ENCODE measurements at regions not wholly inside any gene's neighbourhood (a gene's known extent, or its start where the extent isn't known, plus 50 kb on each side); places are given as distances from the start of the nearest gene placed in this dataset.

GRCh38 chr5:8693341-8693844, 824.4 kb downstream of the MTRR start:
- Mint-ChIP-seq H3K4me1 (no peaks in the 10 kb centered on the region), H3K27ac (ENCODE audit: low read depth) (no peak overlapping the region), H3K36me3 (ENCODE audit: insufficient read depth) (no peaks in the 10 kb centered on the region), H3K9me3 (peaks cover 6% of the 10 kb centered on the region), H3K27me3 (no peaks in the 10 kb centered on the region), H3K4me3 (no peak overlapping the region)
- DNase-seq (ENCODE audit: low spot score in 2 of 2) (no peak), ATAC-seq (replicated peaks; ENCODE audit: extremely low read depth, poor library complexity, severe bottlenecking) (no peak)

DNA sequence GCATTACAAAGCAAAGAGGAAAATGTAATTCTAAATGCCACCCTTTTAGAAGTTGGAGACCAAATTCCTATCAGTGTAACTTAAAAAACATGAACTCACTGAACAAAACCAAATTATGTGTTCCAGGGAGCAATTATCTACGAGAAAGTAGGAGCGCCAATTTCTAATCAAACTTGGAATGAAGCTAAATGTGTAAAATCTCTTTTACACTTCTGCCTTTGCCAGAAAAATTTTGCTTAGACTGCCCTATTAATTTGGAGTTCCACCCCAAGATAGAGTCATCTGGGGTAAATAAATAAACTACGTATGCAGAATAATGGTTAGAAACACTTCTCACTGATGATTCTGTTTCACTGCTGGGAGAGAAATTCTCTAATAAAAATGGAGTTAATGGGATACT, 825.6 kb downstream of the MTRR start:
- Mint-ChIP-seq H3K4me1 (no peaks in the 10 kb centered on the region), H3K4me3 (no peak overlapping the region), H3K36me3 (ENCODE audit: insufficient read depth) (no peaks in the 10 kb centered on the region), H3K9me3 (peaks cover 6% of the 10 kb centered on the region), H3K27ac (ENCODE audit: low read depth) (no peak overlapping the region), H3K27me3 (no peaks in the 10 kb centered on the region)
- no peak for ATAC-seq (replicated peaks; ENCODE audit: extremely low read depth, poor library complexity, severe bottlenecking)
- DNase-seq (ENCODE audit: low spot score in 2 of 2): no peak

DNA sequence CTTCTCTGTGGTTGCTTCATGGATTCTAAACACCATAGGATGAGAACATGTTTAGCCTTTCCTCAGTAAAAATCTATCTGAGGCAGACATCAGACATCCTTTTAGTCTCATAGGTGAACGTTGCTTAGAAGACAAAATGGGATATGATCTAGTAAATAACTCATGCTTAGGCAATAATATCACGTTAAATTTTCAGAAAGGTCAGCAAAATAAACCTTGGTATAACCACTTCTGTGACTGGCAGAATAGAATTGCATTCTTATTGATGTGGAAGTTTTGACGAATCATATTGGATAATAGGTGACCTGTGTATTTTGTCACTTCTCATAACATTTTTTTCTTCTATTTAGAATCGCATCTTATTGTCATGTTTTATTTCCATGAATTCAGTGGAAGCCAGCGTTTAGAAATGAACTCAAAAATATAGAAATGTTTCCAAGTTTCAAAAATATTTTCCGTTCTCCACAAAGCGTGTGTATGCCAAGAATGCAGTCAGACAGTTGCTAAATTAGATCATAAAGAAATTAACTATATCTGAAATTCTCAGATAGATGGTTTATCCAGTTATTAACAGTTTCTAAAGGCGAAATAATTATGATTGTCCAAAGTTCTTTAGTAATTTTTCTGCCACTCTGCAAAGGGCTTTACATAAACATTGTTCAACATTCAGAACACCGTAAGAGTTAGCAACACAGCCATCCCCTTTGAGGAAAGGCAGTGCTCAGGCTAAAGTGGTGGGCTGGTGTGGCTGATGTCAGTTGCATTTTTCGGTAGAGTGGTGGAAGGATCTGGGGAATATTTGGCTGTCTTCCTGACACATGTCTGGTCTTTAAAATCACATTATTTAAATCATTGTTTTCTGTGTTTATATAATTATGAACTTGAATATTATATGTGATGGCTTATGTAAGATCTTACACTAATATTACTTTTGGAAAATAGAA, 827.2 kb downstream of the MTRR start:
- Mint-ChIP-seq H3K27me3 (no peaks in the 10 kb centered on the region), H3K36me3 (ENCODE audit: insufficient read depth) (no peaks in the 10 kb centered on the region), H3K27ac (ENCODE audit: low read depth) (no peak overlapping the region), H3K4me1 (no peaks in the 10 kb centered on the region), H3K4me3 (no peak overlapping the region), H3K9me3 (peaks cover 6% of the 10 kb centered on the region)
- DNase-seq (ENCODE audit: low spot score in 2 of 2) (no peak), ATAC-seq (replicated peaks; ENCODE audit: extremely low read depth, poor library complexity, severe bottlenecking) (no peak)

DNA sequence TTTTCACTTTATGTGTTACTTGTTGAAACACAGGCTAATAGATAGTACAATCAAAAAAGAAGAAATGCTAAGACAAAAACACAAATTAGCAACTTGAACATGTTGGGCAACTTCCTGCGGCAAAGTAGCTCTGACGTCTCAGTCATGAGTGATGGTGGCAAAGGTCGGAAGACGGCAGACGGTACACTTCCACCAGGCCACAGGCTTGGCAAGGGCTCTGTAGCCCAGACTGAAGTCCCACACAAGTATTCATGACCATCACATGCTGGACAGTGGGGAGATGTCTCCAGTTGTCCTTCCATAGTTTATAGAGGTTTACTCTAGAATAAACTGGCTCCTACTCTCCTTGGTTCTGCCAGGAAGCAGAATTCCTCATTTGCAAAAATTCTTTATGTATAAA, 831.3 kb downstream of the MTRR start:
- ATAC-seq (replicated peaks; ENCODE audit: extremely low read depth, poor library complexity, severe bottlenecking) (no peak), DNase-seq (ENCODE audit: low spot score in 2 of 2) (no peak)
- H3K27ac Mint-ChIP-seq (ENCODE audit: low read depth): no peak overlapping the region
- H3K4me3 Mint-ChIP-seq: no peak overlapping the region
- no peaks in the 10 kb centered on the region for H3K27me3 Mint-ChIP-seq
- H3K36me3 Mint-ChIP-seq (ENCODE audit: insufficient read depth): no peaks in the 10 kb centered on the region
- peaks cover 6% of the 10 kb centered on the region for H3K9me3 Mint-ChIP-seq
- H3K4me1 Mint-ChIP-seq: no peaks in the 10 kb centered on the region

DNA sequence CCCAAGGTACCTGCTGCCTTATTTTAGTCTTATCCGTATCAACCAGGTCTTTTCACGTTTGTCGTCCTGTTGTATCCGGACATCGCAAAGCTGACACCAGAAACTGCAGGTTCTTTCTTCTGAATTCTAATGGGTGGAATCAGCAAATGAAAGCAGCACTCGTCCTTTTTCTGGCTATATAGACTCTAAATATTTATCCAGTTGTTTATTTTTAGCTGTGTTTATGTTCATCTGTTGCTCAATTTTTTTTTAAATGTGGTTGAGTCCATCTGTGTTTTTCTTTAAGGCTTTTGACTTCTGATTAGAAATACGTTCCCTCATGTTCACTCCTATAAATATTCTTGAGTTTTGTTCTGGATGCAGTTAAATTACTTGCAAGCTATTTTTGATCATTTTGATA, 831.7 kb downstream of the MTRR start:
- H3K4me1 Mint-ChIP-seq: no peaks in the 10 kb centered on the region
- H3K27ac Mint-ChIP-seq (ENCODE audit: low read depth): no peak overlapping the region
- no peaks in the 10 kb centered on the region for H3K27me3 Mint-ChIP-seq
- no peaks in the 10 kb centered on the region for H3K36me3 Mint-ChIP-seq (ENCODE audit: insufficient read depth)
- H3K4me3 Mint-ChIP-seq: no peak overlapping the region
- H3K9me3 Mint-ChIP-seq: peaks cover 6% of the 10 kb centered on the region
- ATAC-seq (replicated peaks; ENCODE audit: extremely low read depth, poor library complexity, severe bottlenecking) (no peak), DNase-seq (ENCODE audit: low spot score in 2 of 2) (no peak)

DNA sequence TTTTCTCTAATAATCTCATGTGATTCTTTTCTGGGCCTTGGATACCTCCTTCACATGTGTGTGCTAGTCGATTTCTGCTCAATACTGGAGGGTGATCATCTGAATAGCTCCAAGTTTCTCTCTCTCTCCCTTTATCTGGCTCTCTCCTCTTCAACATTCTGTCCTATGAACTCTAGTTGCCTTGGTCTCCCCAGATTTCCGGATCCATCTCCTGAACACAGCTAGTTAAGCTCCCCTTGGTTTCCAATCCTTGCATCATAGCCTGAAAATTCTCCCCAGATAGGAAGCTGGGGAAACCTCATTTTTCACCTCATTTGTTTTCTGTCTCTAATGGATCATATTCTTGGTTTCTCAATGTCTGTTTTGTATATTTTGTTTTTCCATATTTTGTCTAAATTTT, 832.3 kb downstream of the MTRR start:
- DNase-seq (ENCODE audit: low spot score in 2 of 2) (no peak), ATAC-seq (replicated peaks; ENCODE audit: extremely low read depth, poor library complexity, severe bottlenecking) (no peak)
- H3K4me1 Mint-ChIP-seq: no peaks in the 10 kb centered on the region
- H3K4me3 Mint-ChIP-seq: no peak overlapping the region
- no peak overlapping the region for H3K27ac Mint-ChIP-seq (ENCODE audit: low read depth)
- H3K9me3 Mint-ChIP-seq: peaks cover 6% of the 10 kb centered on the region
- H3K27me3 Mint-ChIP-seq: no peaks in the 10 kb centered on the region
- H3K36me3 Mint-ChIP-seq (ENCODE audit: insufficient read depth): no peaks in the 10 kb centered on the region

DNA sequence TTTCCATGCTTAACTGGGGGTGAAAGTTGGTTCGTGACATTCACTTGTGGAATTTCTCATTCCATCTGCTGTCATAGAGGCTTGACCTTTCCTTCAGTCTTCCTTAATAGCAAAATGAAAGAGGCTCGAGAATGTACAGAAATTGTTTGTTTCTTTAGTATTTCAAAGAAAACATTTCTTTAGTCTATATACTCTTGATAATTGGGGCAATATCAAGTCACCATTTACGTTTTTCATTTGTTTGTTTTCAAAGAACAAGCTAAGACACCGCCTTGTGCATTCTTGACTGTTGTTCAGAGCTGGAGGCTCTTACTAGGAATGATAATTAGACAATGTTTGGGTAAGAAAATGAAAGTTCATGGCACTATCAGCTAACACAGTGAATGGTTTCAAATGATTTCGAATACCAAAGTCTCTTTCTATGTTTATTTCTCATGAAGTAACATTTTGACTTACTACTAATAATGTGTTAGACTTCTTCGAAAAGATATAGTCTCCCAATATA, 835.4 kb downstream of the SEMA5A start:
- H3K4me3 Mint-ChIP-seq: no peak overlapping the region
- DNase-seq (ENCODE audit: low spot score in 2 of 2): no peak
- H3K27ac Mint-ChIP-seq (ENCODE audit: low read depth): no peak overlapping the region
- no peaks in the 10 kb centered on the region for H3K4me1 Mint-ChIP-seq
- H3K27me3 Mint-ChIP-seq: no peaks in the 10 kb centered on the region
- peaks cover 5% of the 10 kb centered on the region for H3K9me3 Mint-ChIP-seq
- no peak for ATAC-seq (replicated peaks; ENCODE audit: extremely low read depth, poor library complexity, severe bottlenecking)
- no peaks in the 10 kb centered on the region for H3K36me3 Mint-ChIP-seq (ENCODE audit: insufficient read depth)

- no peak for DNase-seq (ENCODE audit: low spot score in 2 of 2)
- H3K36me3 Mint-ChIP-seq (ENCODE audit: insufficient read depth): no peaks in the 10 kb centered on the region
- H3K9me3 Mint-ChIP-seq: peaks cover 6% of the 10 kb centered on the region
- H3K4me1 Mint-ChIP-seq: no peaks in the 10 kb centered on the region
- ATAC-seq (replicated peaks; ENCODE audit: extremely low read depth, poor library complexity, severe bottlenecking): no peak
- H3K27ac Mint-ChIP-seq (ENCODE audit: low read depth): no peak overlapping the region
- H3K4me3 Mint-ChIP-seq: no peak overlapping the region
- H3K27me3 Mint-ChIP-seq: no peaks in the 10 kb centered on the region
Measured at GRCh38 chr5:8714198-8714597, 831.7 kb downstream of the SEMA5A start.

DNA sequence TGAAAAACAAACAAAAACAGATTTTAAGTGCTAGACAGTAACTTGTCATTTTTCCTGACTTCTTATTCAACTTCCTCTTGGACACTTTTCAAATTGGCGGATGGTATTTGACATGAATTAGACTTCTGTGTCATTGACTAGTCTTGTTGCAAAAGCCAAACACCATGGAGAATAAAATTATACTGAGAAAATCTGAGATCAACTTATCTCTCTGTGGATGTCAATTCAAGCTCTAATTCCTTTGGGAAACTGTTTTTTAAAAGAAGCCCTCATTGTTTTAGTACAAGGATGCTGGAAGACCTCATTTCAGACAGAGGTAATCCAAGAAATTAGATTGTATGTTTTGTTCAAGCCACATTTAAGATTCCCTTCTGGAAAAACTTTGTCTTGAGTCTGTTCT, 831.0 kb downstream of the SEMA5A start:
- H3K4me1 Mint-ChIP-seq: no peaks in the 10 kb centered on the region
- no peak overlapping the region for H3K4me3 Mint-ChIP-seq
- H3K27ac Mint-ChIP-seq (ENCODE audit: low read depth): no peak overlapping the region
- no peaks in the 10 kb centered on the region for H3K36me3 Mint-ChIP-seq (ENCODE audit: insufficient read depth)
- ATAC-seq (replicated peaks; ENCODE audit: extremely low read depth, poor library complexity, severe bottlenecking): no peak
- H3K27me3 Mint-ChIP-seq: no peaks in the 10 kb centered on the region
- H3K9me3 Mint-ChIP-seq: peaks cover 5% of the 10 kb centered on the region
- DNase-seq (ENCODE audit: low spot score in 2 of 2): no peak

- H3K36me3 Mint-ChIP-seq (ENCODE audit: insufficient read depth): no peaks in the 10 kb centered on the region
- peaks cover 13% of the 10 kb centered on the region for H3K9me3 Mint-ChIP-seq
- H3K4me1 Mint-ChIP-seq: no peaks in the 10 kb centered on the region
- ATAC-seq (replicated peaks; ENCODE audit: extremely low read depth, poor library complexity, severe bottlenecking) (no peak), DNase-seq (ENCODE audit: low spot score in 2 of 2) (no peak)
- no peak overlapping the region for H3K27ac Mint-ChIP-seq (ENCODE audit: low read depth)
- no peaks in the 10 kb centered on the region for H3K27me3 Mint-ChIP-seq
- no peak overlapping the region for H3K4me3 Mint-ChIP-seq
Measured at GRCh38 chr5:8719796-8720195, 826.1 kb downstream of the SEMA5A start.

DNA sequence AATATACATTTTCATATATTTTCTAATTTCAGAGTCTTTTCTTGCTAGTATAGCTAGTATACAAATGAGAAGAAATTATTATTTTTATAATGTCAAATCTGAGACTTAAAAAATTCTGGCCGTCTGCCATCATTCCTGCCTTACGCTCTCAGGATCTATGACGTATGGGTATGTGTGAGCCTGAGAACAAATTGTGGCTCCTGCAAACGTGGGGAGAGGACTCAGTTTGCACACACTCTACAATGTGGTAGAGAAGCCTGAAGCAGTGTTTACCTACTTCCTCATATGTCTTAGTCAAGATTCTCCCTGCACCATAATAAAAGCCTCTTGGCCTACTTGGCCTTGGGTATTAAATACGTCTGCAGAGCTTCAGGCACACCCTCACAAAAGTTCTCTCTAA, 825.4 kb downstream of the SEMA5A start:
- no peak for DNase-seq (ENCODE audit: low spot score in 2 of 2)
- no peak overlapping the region for H3K27ac Mint-ChIP-seq (ENCODE audit: low read depth)
- no peak overlapping the region for H3K4me3 Mint-ChIP-seq
- peaks cover 13% of the 10 kb centered on the region for H3K9me3 Mint-ChIP-seq
- no peak for ATAC-seq (replicated peaks; ENCODE audit: extremely low read depth, poor library complexity, severe bottlenecking)
- no peaks in the 10 kb centered on the region for H3K4me1 Mint-ChIP-seq
- no peaks in the 10 kb centered on the region for H3K27me3 Mint-ChIP-seq
- H3K36me3 Mint-ChIP-seq (ENCODE audit: insufficient read depth): no peaks in the 10 kb centered on the region

DNA sequence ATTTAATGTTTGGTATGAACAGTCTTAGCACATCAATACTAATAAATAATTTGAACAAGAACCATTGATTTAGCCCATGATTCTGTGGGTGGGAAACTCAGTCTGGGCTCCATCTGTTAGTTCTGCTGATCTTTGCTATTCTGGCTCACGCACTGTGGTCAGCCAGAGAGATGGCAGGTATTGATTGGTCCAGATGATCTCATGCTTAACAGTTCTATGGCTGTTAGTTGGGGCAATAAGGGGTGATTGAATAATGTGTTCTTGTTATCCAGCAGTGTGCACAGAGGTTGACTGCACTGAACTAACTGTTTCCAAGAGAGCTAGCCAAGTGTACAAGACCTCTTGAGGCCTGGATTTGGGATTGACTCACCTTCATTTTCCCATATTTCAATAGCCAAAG, 824.3 kb downstream of the SEMA5A start:
- Mint-ChIP-seq H3K4me1 (no peaks in the 10 kb centered on the region), H3K27me3 (no peaks in the 10 kb centered on the region), H3K4me3 (no peak overlapping the region), H3K9me3 (peaks cover 18% of the 10 kb centered on the region), H3K27ac (ENCODE audit: low read depth) (no peak overlapping the region), H3K36me3 (ENCODE audit: insufficient read depth) (no peaks in the 10 kb centered on the region)
- DNase-seq (ENCODE audit: low spot score in 2 of 2) (no peak), ATAC-seq (replicated peaks; ENCODE audit: extremely low read depth, poor library complexity, severe bottlenecking) (no peak)

DNA sequence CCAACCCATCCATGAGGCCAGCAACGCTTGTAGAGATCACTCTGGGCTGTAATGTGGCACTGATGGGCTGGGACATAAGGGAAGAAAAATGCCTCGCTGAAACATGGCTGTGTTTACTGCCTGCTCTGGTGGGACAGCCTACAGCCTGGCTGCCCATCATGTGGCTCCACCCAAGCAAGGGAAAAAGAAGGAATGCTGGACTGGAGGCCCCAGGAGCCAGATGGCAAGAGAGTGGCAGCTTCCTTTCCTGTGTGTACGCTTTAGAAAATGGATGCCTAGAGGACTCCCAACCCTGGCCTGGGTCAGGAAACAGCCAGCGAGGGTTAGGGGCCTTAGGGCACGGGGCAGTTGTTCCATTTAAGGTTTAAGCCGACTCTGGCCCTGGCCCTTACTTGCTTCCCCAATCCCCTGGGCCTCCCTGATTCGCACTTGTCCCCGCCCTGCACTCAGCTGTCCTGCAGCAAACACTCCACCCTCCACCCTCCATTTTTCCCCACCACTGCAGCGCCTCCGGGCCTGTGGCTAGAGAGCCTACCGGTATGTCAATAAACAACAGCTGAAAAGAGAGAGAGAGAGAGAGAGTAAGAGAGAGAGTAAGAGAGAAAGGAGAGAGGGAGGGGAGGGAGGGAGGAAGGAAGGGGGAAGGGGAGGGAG, 819.4 kb downstream of the SEMA5A start:
- peaks cover 12% of the 10 kb centered on the region for H3K9me3 Mint-ChIP-seq

More for the DNA sequence above, 819.4 kb downstream of the SEMA5A start:
- Mint-ChIP-seq H3K27me3 (no peaks in the 10 kb centered on the region), H3K4me1 (no peaks in the 10 kb centered on the region), H3K27ac (ENCODE audit: low read depth) (no peak overlapping the region), H3K4me3 (no peak overlapping the region), H3K36me3 (ENCODE audit: insufficient read depth) (no peaks in the 10 kb centered on the region)
- DNase-seq (ENCODE audit: low spot score in 2 of 2) (no peak), ATAC-seq (replicated peaks; ENCODE audit: extremely low read depth, poor library complexity, severe bottlenecking) (no peak)
